ENCODE measurements at regions not wholly inside any gene's neighbourhood (a gene's known extent, or its start where the extent isn't known, plus 50 kb on each side); places are given as distances from the start of the nearest gene placed in this dataset.

DNA sequence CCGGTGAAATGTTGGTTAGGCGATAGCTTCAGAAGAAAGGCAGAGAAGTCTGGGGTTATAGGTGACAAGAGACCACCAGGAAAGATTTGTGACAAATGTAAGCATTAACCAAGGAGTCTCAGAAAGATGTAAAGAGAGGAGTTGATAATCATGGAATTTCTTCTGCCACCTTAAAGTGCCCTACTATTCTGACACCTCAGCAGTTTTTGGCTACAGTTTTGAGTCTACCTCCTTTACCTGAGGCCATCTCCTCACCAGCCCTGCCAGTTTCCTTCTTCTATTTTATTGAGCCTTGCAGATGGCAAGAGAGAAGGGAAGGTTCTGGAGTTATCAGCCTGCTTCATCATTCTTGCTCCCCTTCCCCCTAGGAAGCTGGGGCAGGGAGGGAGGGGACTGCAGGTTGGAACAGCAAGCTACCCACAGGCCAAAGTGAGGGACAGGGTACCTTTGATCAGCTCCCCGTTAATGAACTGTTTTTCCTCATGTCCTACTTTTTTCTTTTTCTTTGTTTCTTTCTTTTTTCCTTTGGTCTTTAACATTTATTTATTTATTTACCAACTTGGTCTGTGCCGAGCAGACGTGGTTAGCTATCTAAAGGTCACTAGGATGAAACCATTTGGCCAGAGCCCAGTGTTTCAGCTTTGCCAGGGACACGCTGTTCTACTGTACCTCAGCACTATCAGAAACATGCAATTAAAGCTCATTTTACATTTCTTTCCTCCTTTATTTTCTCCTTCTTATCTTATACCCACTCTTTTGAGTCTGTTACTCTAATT is 438.7 kb upstream of the AR start:
- no peak for DNase-seq (ENCODE audit: extremely low spot score in 2 of 2)
- Histone ChIP-seq H3K4me1 (no peaks in the 10 kb centered on the region), H3K27ac (no peak overlapping the region), H3K27me3 (no peaks in the 10 kb centered on the region), H3K36me3 (no peaks in the 10 kb centered on the region), H3K9me3 (no peaks in the 10 kb centered on the region), H3K4me3 (no peak overlapping the region)
- no peak for TF ChIP-seq POLR2AphosphoS5 (IDR thresholded peaks at IDR 0.05; ENCODE audit: insufficient read depth in 1 of 2, low read depth in 1 of 2)
- TF ChIP-seq POLR2A (IDR thresholded peaks at IDR 0.05) = no peak
- TF ChIP-seq, protein P1, sequence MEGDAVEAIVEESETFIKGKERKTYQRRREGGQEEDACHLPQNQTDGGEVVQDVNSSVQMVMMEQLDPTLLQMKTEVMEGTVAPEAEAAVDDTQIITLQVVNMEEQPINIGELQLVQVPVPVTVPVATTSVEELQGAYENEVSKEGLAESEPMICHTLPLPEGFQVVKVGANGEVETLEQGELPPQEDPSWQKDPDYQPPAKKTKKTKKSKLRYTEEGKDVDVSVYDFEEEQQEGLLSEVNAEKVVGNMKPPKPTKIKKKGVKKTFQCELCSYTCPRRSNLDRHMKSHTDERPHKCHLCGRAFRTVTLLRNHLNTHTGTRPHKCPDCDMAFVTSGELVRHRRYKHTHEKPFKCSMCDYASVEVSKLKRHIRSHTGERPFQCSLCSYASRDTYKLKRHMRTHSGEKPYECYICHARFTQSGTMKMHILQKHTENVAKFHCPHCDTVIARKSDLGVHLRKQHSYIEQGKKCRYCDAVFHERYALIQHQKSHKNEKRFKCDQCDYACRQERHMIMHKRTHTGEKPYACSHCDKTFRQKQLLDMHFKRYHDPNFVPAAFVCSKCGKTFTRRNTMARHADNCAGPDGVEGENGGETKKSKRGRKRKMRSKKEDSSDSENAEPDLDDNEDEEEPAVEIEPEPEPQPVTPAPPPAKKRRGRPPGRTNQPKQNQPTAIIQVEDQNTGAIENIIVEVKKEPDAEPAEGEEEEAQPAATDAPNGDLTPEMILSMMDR (IDR thresholded peaks at IDR 0.05) = no peak
- intact Hi-C loops (cut with DNase I) = no loop called here

DNA sequence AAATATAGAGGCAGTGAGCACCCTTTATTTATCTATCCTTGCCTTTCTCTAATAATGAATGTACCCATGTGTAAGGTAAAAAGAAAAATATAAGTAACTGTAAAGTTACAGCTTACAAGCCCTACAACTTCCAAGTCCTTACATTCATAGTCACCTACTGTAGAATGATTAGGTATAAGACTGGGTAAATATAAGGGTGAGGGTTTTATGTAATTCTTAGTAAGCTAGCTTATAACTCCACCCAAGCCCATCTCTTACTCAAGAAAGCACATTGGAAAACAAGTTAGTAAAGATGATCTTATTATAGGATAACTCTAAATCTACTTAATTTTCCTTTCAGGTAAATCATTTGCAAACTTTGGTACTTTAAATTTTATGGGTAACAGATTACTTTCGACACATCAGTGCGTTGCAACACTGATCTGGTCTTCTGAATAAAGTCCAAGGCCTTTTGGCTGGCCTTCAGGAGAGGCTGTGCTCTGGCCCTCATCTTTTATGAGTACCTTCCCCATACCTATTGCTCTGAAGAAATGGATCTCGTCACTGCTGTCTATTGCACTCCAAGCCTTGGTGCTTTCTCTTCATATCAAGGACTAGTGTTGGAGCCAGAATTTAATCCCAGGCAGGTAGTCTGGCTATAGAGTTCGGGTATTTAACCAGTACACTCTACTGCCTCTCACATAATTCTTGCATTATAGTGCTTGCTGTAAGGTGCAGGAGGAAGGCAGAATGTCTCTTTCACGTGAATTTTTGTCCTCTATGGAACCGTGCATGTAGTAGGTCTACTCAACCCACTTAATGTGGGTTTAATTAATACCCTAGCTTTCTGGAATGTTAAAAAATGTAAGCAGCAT is 443.6 kb upstream of the AR start:
- Histone ChIP-seq H3K27ac (no peak overlapping the region), H3K27me3 (no peaks in the 10 kb centered on the region), H3K36me3 (no peaks in the 10 kb centered on the region), H3K4me3 (no peak overlapping the region), H3K4me1 (no peaks in the 10 kb centered on the region), H3K9me3 (no peaks in the 10 kb centered on the region)
- intact Hi-C loops (cut with DNase I) = no loop called here
- no peak for DNase-seq (ENCODE audit: extremely low spot score in 2 of 2)
- TF ChIP-seq POLR2A (IDR thresholded peaks at IDR 0.05) = no peak
- no peak for TF ChIP-seq POLR2AphosphoS5 (IDR thresholded peaks at IDR 0.05; ENCODE audit: insufficient read depth in 1 of 2, low read depth in 1 of 2)
- TF ChIP-seq, protein P1 (IDR thresholded peaks at IDR 0.05) = no peak

DNA sequence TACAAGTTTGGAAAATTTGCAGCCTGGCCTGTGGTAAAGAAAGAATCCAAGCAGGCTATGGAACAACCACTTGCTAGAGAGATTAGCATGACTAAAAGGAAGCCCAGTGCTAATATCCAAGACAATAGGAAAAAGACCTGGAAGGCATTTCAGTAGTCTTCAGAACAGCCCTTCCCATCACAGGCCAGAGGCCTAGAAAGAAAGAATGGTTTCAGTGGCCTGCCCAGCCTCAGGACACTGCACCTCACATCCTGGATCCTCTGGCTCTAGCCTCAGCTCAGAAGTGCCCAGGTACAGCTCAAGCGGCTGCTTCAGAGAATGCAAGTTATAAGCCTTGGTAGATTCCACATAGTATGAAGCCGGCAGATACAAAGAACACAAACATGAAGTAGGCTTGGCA is 449.8 kb upstream of the AR start:
- H3K9me3 ChIP-seq = no peaks in the 10 kb centered on the region
- no peaks in the 10 kb centered on the region for H3K4me1 ChIP-seq
- DNase-seq (ENCODE audit: extremely low spot score in 2 of 2) = no peak
- TF ChIP-seq, protein P1 (IDR thresholded peaks at IDR 0.05) = no peak
- TF ChIP-seq POLR2A (IDR thresholded peaks at IDR 0.05) (no peak), POLR2AphosphoS5 (IDR thresholded peaks at IDR 0.05; ENCODE audit: insufficient read depth in 1 of 2, low read depth in 1 of 2) (no peak)
- H3K27ac ChIP-seq = no peak overlapping the region
- H3K36me3 ChIP-seq = no peaks in the 10 kb centered on the region
- H3K4me3 ChIP-seq = no peak overlapping the region
- H3K27me3 ChIP-seq = no peaks in the 10 kb centered on the region
- intact Hi-C loops (cut with DNase I) = no loop called here

DNA sequence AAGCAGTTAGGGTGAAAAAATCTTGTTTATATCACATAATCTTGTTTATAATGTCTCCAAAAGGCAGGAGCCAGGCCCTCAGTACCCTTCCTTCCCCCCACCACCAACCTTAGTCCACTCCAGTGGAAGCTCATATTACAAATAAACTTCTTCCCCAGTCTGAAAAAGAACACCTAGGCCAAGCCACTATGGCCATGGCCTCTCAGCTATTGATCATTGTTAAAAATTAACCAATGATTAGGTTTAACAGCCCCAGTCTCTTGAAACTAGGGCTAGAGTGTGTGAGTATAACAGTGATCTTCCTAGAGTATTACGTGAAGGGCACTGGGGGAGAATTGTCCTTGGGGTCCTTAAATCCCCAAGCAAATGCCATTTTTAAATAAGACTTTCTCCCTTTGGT is 411.9 kb upstream of the EDA2R start:
- H3K4me1 ChIP-seq = no peaks in the 10 kb centered on the region
- no peak overlapping the region for H3K27ac ChIP-seq
- no peak for DNase-seq (ENCODE audit: extremely low spot score in 2 of 2)
- intact Hi-C loops (cut with DNase I) = no loop called here
- TF ChIP-seq POLR2A (IDR thresholded peaks at IDR 0.05) (no peak), POLR2AphosphoS5 (IDR thresholded peaks at IDR 0.05; ENCODE audit: insufficient read depth in 1 of 2, low read depth in 1 of 2) (no peak)
- TF ChIP-seq, protein P1 (IDR thresholded peaks at IDR 0.05) = no peak
- H3K27me3 ChIP-seq = no peaks in the 10 kb centered on the region
- no peaks in the 10 kb centered on the region for H3K9me3 ChIP-seq
- no peaks in the 10 kb centered on the region for H3K36me3 ChIP-seq
- H3K4me3 ChIP-seq = no peak overlapping the region

DNA sequence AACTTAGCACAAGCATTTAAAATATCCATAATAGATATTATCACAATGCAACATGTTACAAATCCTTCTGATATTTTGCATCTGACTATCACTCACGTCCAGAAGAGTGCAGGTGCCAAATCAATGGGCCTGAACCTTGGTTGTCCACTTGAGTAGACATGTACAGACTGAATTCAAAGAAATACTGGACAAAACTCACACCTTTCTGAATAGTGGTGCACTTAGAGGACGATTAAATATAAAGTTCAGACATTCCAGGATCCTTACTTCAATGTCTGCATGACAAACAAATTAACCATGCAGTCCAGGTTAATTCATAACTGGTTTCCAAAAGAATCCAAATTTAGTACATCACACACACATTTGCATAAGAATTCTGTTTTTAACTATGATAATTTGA is 406.0 kb upstream of the EDA2R start:
- Histone ChIP-seq H3K36me3 (no peaks in the 10 kb centered on the region), H3K4me3 (no peak overlapping the region), H3K9me3 (no peaks in the 10 kb centered on the region), H3K4me1 (no peaks in the 10 kb centered on the region), H3K27ac (no peak overlapping the region), H3K27me3 (no peaks in the 10 kb centered on the region)
- DNase-seq (ENCODE audit: extremely low spot score in 2 of 2) = no peak
- no peak for TF ChIP-seq POLR2A (IDR thresholded peaks at IDR 0.05)
- TF ChIP-seq POLR2AphosphoS5 (IDR thresholded peaks at IDR 0.05; ENCODE audit: insufficient read depth in 1 of 2, low read depth in 1 of 2) = no peak
- TF ChIP-seq, protein P1 (IDR thresholded peaks at IDR 0.05) = no peak
- intact Hi-C loops (cut with DNase I) = no loop called here
